ENCODE measurements at regions not wholly inside any gene's neighbourhood (a gene's known extent, or its start where the extent isn't known, plus 50 kb on each side); places are given as distances from the start of the nearest gene placed in this dataset.

GRCh38 chr13:31537052-31537451 is 202.3 kb upstream of the RXFP2 start:
- Histone ChIP-seq H3K79me2 (ENCODE audit: control insufficient read depth in 1 of 2, insufficient read depth in 2 of 2, low read length in 2 of 2) (no peaks in the 10 kb centered on the region), H3K36me3 (ENCODE audit: control insufficient read depth in 2 of 4, insufficient read depth in 4 of 4, low read length in 3 of 4) (no peaks in the 10 kb centered on the region), H4K20me1 (replicated peaks in 1 of 2; ENCODE audit: control insufficient read depth in 1 of 2, insufficient read depth in 2 of 2, low read length in 2 of 2) (no peaks in the 10 kb centered on the region), H3K79me1 (ENCODE audit: low read depth, low read length) (no peaks in the 10 kb centered on the region), H2BK120ac (replicated peaks; ENCODE audit: low read depth, low read length) (no peak overlapping the region), H3K4me2 (ENCODE audit: insufficient read depth in 1 of 2, low read depth in 2 of 2, low read length in 2 of 2) (no peak overlapping the region), H4K91ac (replicated peaks; ENCODE audit: insufficient read length, low read length) (no peak overlapping the region), H2BK20ac (ENCODE audit: low read length) (no peak overlapping the region), H3K4ac (replicated peaks; ENCODE audit: insufficient read length, low read depth, low read length) (no peak overlapping the region), H2AK5ac (ENCODE audit: low read depth, low read length) (no peak overlapping the region), H3K4me3 (ENCODE audit: extremely low read depth in 1 of 4, insufficient read depth in 2 of 4, low read depth in 3 of 4, low read length in 4 of 4) (no peak overlapping the region), H2BK5ac (ENCODE audit: low read depth, low read length) (no peak overlapping the region), H2BK15ac (ENCODE audit: low read length) (no peak overlapping the region), H4K5ac (ENCODE audit: insufficient read length, low read depth, low read length) (no peak overlapping the region), H4K8ac (ENCODE audit: extremely low read depth, insufficient read depth, low read length) (no peak overlapping the region), H3K9me3 (ENCODE audit: insufficient read depth in 2 of 2, low read depth in 1 of 2, low read length in 1 of 2) (no peaks in the 10 kb centered on the region), H3K4me1 (replicated peaks in 1 of 4; ENCODE audit: control insufficient read depth in 3 of 4, insufficient read depth in 4 of 4, low read length in 3 of 4) (no peaks in the 10 kb centered on the region), H3K27ac (ENCODE audit: low read depth, low read length) (no peak overlapping the region), H2BK12ac (ENCODE audit: low read depth, low read length) (no peak overlapping the region), H3K23me2 (ENCODE audit: low read depth, low read length) (no peaks in the 10 kb centered on the region; the same call in 1 of the 2 replicates), H2AFZ (ENCODE audit: low read length) (no peak overlapping the region), H3K14ac (ENCODE audit: insufficient read length) (no peak overlapping the region), H3K9ac (replicated peaks in 1 of 4; ENCODE audit: extremely low read depth in 1 of 4, low read depth in 3 of 4, low read length in 3 of 4) (no peak overlapping the region), H3K27me3 (replicated peaks in 1 of 4; ENCODE audit: control insufficient read depth in 3 of 4, extremely low read depth in 1 of 4, insufficient read depth in 3 of 4, low read length in 3 of 4) (no peaks in the 10 kb centered on the region), H3K18ac (ENCODE audit: extremely low read depth, low read length) (no peak overlapping the region), H3K56ac (replicated peaks; ENCODE audit: insufficient read length, low read depth, low read length) (no peak overlapping the region), H3K23ac (ENCODE audit: insufficient read length) (no peak overlapping the region)
- DNase-seq (ENCODE audit: low read depth in 1 of 2, low spot score in 2 of 2) (no peak), FAIRE-seq (no peak)
- TF ChIP-seq POLR2AphosphoS5 (IDR thresholded peaks at IDR 0.05; ENCODE audit: low read depth, low read length), result no peak
- TF ChIP-seq BCL11A (IDR thresholded peaks at IDR 0.05; ENCODE audit: low read depth in 2 of 2, low read length in 2 of 2), result no peak
- TF ChIP-seq EGR1 (IDR thresholded peaks at IDR 0.05; ENCODE audit: borderline replicate concordance, low read depth, low read length), result no peak
- TF ChIP-seq SIX5 (IDR thresholded peaks at IDR 0.05; ENCODE audit: low read depth, low read length), result no peak
- ChIA-PET CTCF (ENCODE audit: partially characterized antibody) (interaction anchor here (0.7 to 3.5 kb wide), 35 partner anchors 9 to 288 kb away, joined by 3 to 28 read pairs (median 5); partner anchors contain the start of gene RXFP2), POLR2A (ENCODE audit: partially characterized antibody) (no interaction called here)
- whole genome bisulfite sequencing, 2 experiments (ENCODE audit: extremely low coverage in 1 of 2, insufficient coverage in 1 of 2, insufficient read length in 1 of 2, insufficient replicate concordance in 2 of 2, low coverage in 1 of 2, low lambda C conversion rate in 2 of 2, missing lambda C conversion rate in 1 of 2), result 84% methylated on average over 1 of the region's 1 CpG; no CpG with 5 or more reads in 1 of the 2 experiments
